ENCODE measurements at regions not wholly inside any gene's neighbourhood (a gene's known extent, or its start where the extent isn't known, plus 50 kb on each side); places are given as distances from the start of the nearest gene placed in this dataset.
"Not testable (repeated sequence)": the region's sequence is repeated elsewhere in the genome, so short reads cannot be mapped to it uniquely, and the experiment has no call there.

GRCh38 chr12:131381716-131382430 lies 329.0 kb upstream of the SFSWAP start:
- DNase-seq = no peak

GRCh38 chr12:131383291-131383690 lies 327.6 kb upstream of the SFSWAP start:
- no peak for DNase-seq

GRCh38 chr12:131383741-131384543 lies 326.9 kb upstream of the SFSWAP start:
- DNase-seq = no peak

- DNase-seq = no peak
These were observed 326.4 kb upstream of the SFSWAP start for GRCh38 chr12:131384544-131384855.

GRCh38 chr12:131385313-131386166 lies 325.4 kb upstream of the SFSWAP start:
- no peak for DNase-seq

- no peak for DNase-seq
These were observed 324.7 kb upstream of the SFSWAP start for GRCh38 chr12:131386167-131386521.

GRCh38 chr12:131386781-131387180 lies 324.1 kb upstream of the SFSWAP start:
- DNase-seq = no peak

- DNase-seq = no peak
These were observed 323.4 kb upstream of the SFSWAP start for GRCh38 chr12:131387281-131388163.

GRCh38 chr12:131388164-131389053 lies 322.5 kb upstream of the SFSWAP start:
- not testable (repeated sequence) for DNase-seq

- no peak for DNase-seq
These were observed 321.6 kb upstream of the SFSWAP start for GRCh38 chr12:131389054-131390013.

- no peak for DNase-seq
These were observed 320.2 kb upstream of the SFSWAP start for GRCh38 chr12:131390412-131391334.

- DNase-seq = no peak
These were observed 319.5 kb upstream of the SFSWAP start for GRCh38 chr12:131391399-131391798.

GRCh38 chr12:131394752-131395151 lies 316.1 kb upstream of the SFSWAP start:
- not testable (repeated sequence) for DNase-seq

- not testable (repeated sequence) for DNase-seq
These were observed 315.6 kb upstream of the SFSWAP start for GRCh38 chr12:131395209-131395684.

- DNase-seq = no peak
These were observed 314.8 kb upstream of the SFSWAP start for GRCh38 chr12:131395971-131396573.

- DNase-seq = no peak
These were observed 313.3 kb upstream of the SFSWAP start for GRCh38 chr12:131397493-131398181.

- no peak for DNase-seq
These were observed 311.9 kb upstream of the SFSWAP start for GRCh38 chr12:131399000-131399399.

Data from CD4-positive, alpha-beta T cell treated with Interleukin-21 for 1 hour (primary cell).